HCEC 1CT (cell line): ENCODE measurements at regions not wholly inside any gene's neighbourhood (a gene's known extent, or its start where the extent isn't known, plus 50 kb on each side); places are given as distances from the start of the nearest gene placed in this dataset.

Experiments used
- DNase-seq: peaks from one replicate; pipeline ENCODE4 v3.0.0-alpha.2; 2017

- DNase-seq, result peak; percentile 64
Observed at GRCh38 chr2:185990861-185991525, 252.4 kb downstream of the FSIP2 start.

GRCh38 chr2:185998562-185999070 lies 260.0 kb downstream of the FSIP2 start:
- DNase-seq, result no peak

GRCh38 chr2:186009341-186009740 lies 270.7 kb downstream of the FSIP2 start:
- DNase-seq, result no peak

DNA sequence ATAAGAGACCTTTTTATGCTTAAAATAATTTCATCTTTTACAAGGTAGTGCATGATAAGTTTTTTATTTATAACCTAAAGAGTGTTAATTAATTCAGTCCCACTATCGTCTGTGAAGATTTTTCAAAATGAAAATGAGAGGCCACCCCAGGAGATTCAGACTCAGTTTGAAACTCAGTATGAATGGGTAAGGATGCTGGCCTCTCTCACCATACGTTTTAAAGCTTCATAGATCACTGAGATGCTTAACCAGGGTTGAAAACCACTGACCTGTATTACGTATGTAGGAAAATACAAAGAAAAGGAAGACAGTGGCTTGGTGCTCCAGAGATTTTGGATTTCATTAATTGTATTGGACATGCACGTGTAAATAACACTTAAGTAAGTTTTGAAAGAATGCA lies 278.7 kb downstream of the FSIP2 start:
- DNase-seq, result no peak

DNA sequence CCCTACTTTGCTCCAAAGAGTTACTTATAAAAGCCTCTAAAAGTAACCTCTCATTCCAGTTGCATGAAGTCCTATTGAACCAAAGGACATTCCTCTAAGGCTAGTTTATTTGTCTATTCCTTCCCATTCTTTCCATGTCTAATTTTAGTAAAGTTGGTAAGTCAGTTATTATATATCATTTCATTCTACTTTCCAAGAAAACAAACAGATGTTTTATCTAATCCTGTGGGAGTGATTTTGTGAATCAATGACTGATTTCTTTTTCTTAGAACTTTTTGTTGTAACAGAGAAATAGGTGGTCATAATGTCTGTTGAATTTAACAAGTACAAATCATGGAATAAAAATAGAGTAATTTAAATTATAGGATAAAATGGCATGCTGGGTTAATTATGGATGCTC lies 286.3 kb downstream of the FSIP2 start:
- DNase-seq, result no peak

GRCh38 chr2:186027922-186028321 lies 289.3 kb downstream of the FSIP2 start:
- no peak for DNase-seq

- DNase-seq, result no peak
Observed at GRCh38 chr2:186031229-186031628, 292.6 kb downstream of the FSIP2 start.

GRCh38 chr2:186032102-186032738 lies 293.6 kb downstream of the FSIP2 start:
- DNase-seq, result no peak

GRCh38 chr2:186032930-186033329 lies 294.3 kb downstream of the FSIP2 start:
- no peak for DNase-seq

DNA sequence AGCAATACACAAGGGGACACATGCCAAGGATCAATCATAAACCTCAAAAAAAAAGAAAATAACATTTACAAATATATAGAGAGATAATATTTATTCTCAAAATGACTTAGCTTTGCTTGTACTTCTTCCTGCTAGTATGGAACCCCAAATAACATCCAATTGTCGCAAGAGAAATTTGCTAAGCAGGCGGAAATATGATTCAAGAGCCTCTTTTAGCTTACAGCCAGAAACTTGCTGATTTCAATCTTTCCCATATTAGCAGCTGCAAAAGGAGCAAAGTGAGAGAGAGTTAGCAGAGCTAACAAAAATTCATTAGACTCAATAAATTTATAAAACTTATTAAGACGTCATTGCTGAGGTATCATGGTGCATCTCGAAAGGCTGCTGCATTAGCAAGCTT lies 294.9 kb downstream of the FSIP2 start:
- DNase-seq, result no peak

DNA sequence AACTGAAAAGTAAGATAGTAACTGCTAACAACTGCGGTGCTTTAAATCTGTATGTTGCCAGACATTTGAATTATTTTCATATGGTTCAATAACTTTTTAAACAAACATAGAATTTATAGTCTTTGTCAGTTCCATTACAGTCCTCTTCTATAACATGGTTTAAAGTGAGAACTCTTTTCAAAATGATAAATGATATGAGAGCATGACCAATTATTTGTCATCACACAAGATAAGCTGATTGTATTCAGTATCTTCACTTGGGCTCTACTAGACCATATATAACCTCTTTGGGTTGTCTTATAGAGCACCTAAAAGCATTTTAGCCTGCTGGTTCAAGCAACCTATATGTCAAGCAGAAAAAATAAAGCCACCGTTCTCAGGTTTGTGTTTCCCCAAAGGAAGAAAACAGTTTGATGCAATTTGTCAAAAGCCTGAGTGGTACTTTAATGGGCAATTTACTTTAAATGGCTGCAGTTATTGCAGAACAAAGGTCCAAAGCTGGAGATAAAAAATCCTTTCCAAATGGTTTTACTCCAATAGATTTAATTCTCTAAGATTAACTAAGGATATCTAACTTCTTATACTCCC lies 298.4 kb downstream of the FSIP2 start:
- no peak for DNase-seq

GRCh38 chr2:186042207-186043028 lies 303.8 kb downstream of the FSIP2 start:
- DNase-seq, result no peak

- no peak for DNase-seq
Observed at GRCh38 chr2:186044761-186045160, 306.2 kb downstream of the FSIP2 start.

GRCh38 chr2:186052930-186053329 lies 314.3 kb downstream of the FSIP2 start:
- no peak for DNase-seq

- DNase-seq, result no peak
Observed at GRCh38 chr2:186058614-186059013, 320.0 kb downstream of the FSIP2 start.

- peak; percentile 40 for DNase-seq
Observed at GRCh38 chr2:186059096-186059495, 320.5 kb downstream of the FSIP2 start.

GRCh38 chr2:186060744-186061440 lies 322.3 kb downstream of the FSIP2 start:
- DNase-seq, result peak; percentile 38

DNA sequence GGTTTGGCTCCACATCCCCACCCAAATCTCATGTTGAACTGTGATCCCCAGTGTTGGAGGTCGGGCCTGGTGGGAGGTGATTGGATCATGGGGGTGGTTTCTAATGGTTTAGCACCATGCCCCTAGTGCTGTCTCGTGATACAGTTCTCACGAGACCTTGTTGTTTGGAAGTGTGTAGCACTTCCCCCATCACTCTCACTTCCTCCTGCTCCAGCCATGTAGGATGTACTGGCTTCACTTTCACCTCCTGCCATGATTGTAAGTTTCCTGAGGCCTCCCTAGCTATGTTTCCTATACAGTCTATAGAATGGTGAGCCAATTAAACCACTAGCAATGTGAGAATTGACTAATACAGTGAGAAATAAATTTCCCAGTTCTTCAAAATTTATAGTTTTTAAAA lies 325.9 kb downstream of the FSIP2 start:
- DNase-seq, result no peak

- DNase-seq, result peak; percentile 20
Observed at GRCh38 chr2:186065491-186065890, 326.9 kb downstream of the FSIP2 start.

DNA sequence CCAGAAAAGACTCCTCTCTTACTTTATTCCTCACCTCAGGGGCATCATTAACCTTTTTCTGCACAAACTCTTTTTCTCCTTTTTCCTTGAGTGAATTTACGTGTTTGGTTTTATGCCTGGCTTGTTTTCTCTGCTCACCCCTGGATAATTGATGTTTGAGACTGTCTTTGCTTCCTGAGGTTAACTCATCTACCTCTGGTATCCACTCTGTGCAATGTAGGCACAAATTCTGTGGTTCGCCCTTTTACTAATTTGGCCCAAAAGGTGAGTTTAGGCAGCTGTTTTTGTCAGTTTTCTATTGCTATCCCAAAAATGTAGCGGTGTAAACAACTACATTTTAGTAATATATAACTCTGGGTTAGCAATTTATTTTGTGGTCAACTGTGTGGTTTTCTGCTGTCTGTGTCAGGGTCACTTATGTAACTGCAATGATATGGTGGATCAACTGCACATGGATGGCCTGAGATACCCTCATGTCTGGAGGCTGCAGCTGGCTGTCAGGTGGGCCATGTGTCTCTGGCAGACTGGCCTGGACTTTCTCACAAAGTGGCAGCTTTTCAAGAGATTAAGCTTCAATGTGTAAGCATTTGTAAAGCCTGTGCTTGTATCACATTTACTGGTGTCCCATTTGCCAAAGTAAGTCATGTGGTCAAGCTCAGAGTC lies 329.7 kb downstream of the FSIP2 start:
- peak; percentile 29 for DNase-seq

GRCh38 chr2:186069676-186070075 lies 331.1 kb downstream of the FSIP2 start:
- no peak for DNase-seq

- DNase-seq, result no peak
Observed at GRCh38 chr2:186085226-186085625, 346.6 kb downstream of the FSIP2 start.
